NCI-H2196 treated with DMSO at 0.1 percent for 48 hours (cell line): ENCODE measurements at regions not wholly inside any gene's neighbourhood (a gene's known extent, or its start where the extent isn't known, plus 50 kb on each side); places are given as distances from the start of the nearest gene placed in this dataset.

Experiments used
- DNase-seq: peaks from one replicate; lab custom pipeline; 2025; ENCODE audit not compliant: unreplicated experiment; lab: John Stamatoyannopoulos, UW

- no peak for DNase-seq
These were observed 210.1 kb downstream of the PCDH7 start for GRCh38 chr4:30930276-30930675.

- no peak for DNase-seq
These were observed 212.4 kb downstream of the PCDH7 start for GRCh38 chr4:30932581-30932980.

GRCh38 chr4:30939069-30939468 is 218.9 kb downstream of the PCDH7 start:
- DNase-seq = no peak

- DNase-seq = no peak
These were observed 219.5 kb downstream of the PCDH7 start for GRCh38 chr4:30939684-30940083.

GRCh38 chr4:30941641-30942040 is 221.5 kb downstream of the PCDH7 start:
- no peak for DNase-seq

- DNase-seq = no peak
These were observed 223.2 kb downstream of the PCDH7 start for GRCh38 chr4:30943356-30943755.

- DNase-seq = no peak
These were observed 225.4 kb downstream of the PCDH7 start for GRCh38 chr4:30945586-30945985.

GRCh38 chr4:30946288-30946687 is 226.1 kb downstream of the PCDH7 start:
- DNase-seq = no peak

GRCh38 chr4:30948653-30949052 is 228.5 kb downstream of the PCDH7 start:
- DNase-seq = no peak

GRCh38 chr4:30950737-30951136 is 230.6 kb downstream of the PCDH7 start:
- no peak for DNase-seq

- DNase-seq = no peak
These were observed 232.5 kb downstream of the PCDH7 start for GRCh38 chr4:30952526-30953219.

GRCh38 chr4:30953799-30954198 is 233.6 kb downstream of the PCDH7 start:
- DNase-seq = no peak

GRCh38 chr4:30956916-30957315 is 236.7 kb downstream of the PCDH7 start:
- no peak for DNase-seq

GRCh38 chr4:30957706-30958105 is 237.5 kb downstream of the PCDH7 start:
- DNase-seq = no peak

GRCh38 chr4:30959781-30960485 is 239.8 kb downstream of the PCDH7 start:
- no peak for DNase-seq

- no peak for DNase-seq
These were observed 242.8 kb downstream of the PCDH7 start for GRCh38 chr4:30962939-30963338.

GRCh38 chr4:30968926-30969325 is 248.8 kb downstream of the PCDH7 start:
- DNase-seq = no peak

- DNase-seq = no peak
These were observed 252.4 kb downstream of the PCDH7 start for GRCh38 chr4:30972542-30972941.

- no peak for DNase-seq
These were observed 253.8 kb downstream of the PCDH7 start for GRCh38 chr4:30973993-30974392.

- DNase-seq = no peak
These were observed 259.2 kb downstream of the PCDH7 start for GRCh38 chr4:30979402-30979801.

- no peak for DNase-seq
These were observed 269.3 kb downstream of the PCDH7 start for GRCh38 chr4:30989508-30989907.

- no peak for DNase-seq
These were observed 276.7 kb downstream of the PCDH7 start for GRCh38 chr4:30996841-30997240.

GRCh38 chr4:31005037-31005436 is 284.9 kb downstream of the PCDH7 start:
- no peak for DNase-seq
